Pancreas (tissue), 10 donors: ENCODE measurements at regions not wholly inside any gene's neighbourhood (a gene's known extent, or its start where the extent isn't known, plus 50 kb on each side); places are given as distances from the start of the nearest gene placed in this dataset.

Experiments
- ATAC-seq, 4 donors: fragments of 200-7000 bp; cut with Tn5 transposase; one replicate each; pipeline versions ENCODE4 v1.8.0 to v1.9.1; 2020; ENCODE audit warnings: mild to moderate bottlenecking in 4 of 4, moderate library complexity in 4 of 4
- DNase-seq, 6 donors: peaks; one replicate each; pipeline ENCODE4 v3.0.0-alpha.2; 2020
- FAIRE-seq: peaks from 2 replicates; lab custom pipeline; 2012; peaks lifted over from hg19 to GRCh38; lab: Jason Lieb, UNC
- H3K27ac ChIP-seq, 4 donors: fragments of 200-600 bp; sonication (generic); 1 replicate in 3 of 4; 2 replicates in 1 of 4; pipeline versions ENCODE4 v1.5.0 to v1.8.0; 2020
- H3K27me3 ChIP-seq, 4 donors: fragments of 200-600 bp; one replicate each; pipeline ENCODE4 v1.8.0; 2021
- H3K36me3 ChIP-seq, 3 donors: fragments of 200-600 bp; sonication (generic) in 1 of 3; one replicate each; pipeline versions ENCODE4 v1.5.0 to v1.8.0; 2020 to 2021
- H3K4me1 ChIP-seq, 3 donors: fragments of 200-600 bp; one replicate each; pipeline ENCODE4 v1.8.0; 2021
- H3K4me3 ChIP-seq, 4 donors: fragments of 200-600 bp; sonication (generic) in 2 of 4; one replicate each; pipeline versions ENCODE4 v1.5.0 to v1.8.0; 2020 to 2021
- H3K9me3 ChIP-seq, 4 donors: fragments of 200-600 bp; one replicate each; pipeline ENCODE4 v1.8.0; 2021
- CTCF ChIP-seq, 4 donors: fragments of 200-600 bp; sonication (generic) in 3 of 4; IDR thresholded peaks; one replicate each; pipeline versions ENCODE4 v1.5.0 to v1.8.0; 2021; ENCODE audit warnings: antibody characterized with exemption in 4 of 4
- WGBS, 2 donors: extraction: QIAGEN DNeasy Blood & Tissue Kit; methylation state at CpG; one replicate each; pipeline ENCODE4 v1.1.7; 2013; 5-methylcytosine and 5-hydroxymethylcytosine counted together
- intact Hi-C, 3 donors: fragments of 100-400 bp; cut with DNase I; formaldehyde crosslinking; loops; one replicate each; pipeline versions ENCODE4 v1.11.1 to v1.14.2; 2022
- donor health status: healthy with polysubstance abuse.
- donor health status: DM: no; HTN: no; CAD: no; lungs with moderate emphysema.
- donor health status: DM: no; HTN: no; CAD: no.
- donor health status: control.
- donor health status: control.
- donor health status: Bipolar disorder and iron deficiency.
- donor health status: DM: yes; HTN: yes; CAD: no.
- donor health status: DM: no; HTN: no; CAD: no.
- donor health status: DM: no; HTN: no; CAD: no.
- donor health status: DM: yes; HTN: yes; CAD: no.

- intact Hi-C loops: no loop called here
- no peaks in the 10 kb centered on the region for H3K9me3 ChIP-seq
- no peaks in the 10 kb centered on the region for H3K36me3 ChIP-seq
- no peak for FAIRE-seq
- no peaks in the 10 kb centered on the region for H3K4me1 ChIP-seq
- no peak overlapping the region for H3K4me3 ChIP-seq
- no peak for TF ChIP-seq CTCF (IDR thresholded peaks at IDR 0.05)
- no peaks in the 10 kb centered on the region for H3K27me3 ChIP-seq
- ATAC-seq: no peak
- no peak overlapping the region for H3K27ac ChIP-seq
- DNase-seq: no peak
- 42 to 74% methylated on average over 1 of the region's 1 CpG for WGBS, 2 donors
These were observed 57.1 kb downstream of the HLA-A start for GRCh38 chr6:29999416-29999815.

GRCh38 chr6:30000156-30000791, 57.9 kb downstream of the HLA-A start:
- TF ChIP-seq CTCF (IDR thresholded peaks at IDR 0.05): no peak
- no peak for FAIRE-seq
- Histone ChIP-seq H3K27ac (no peak overlapping the region), H3K9me3 (no peaks in the 10 kb centered on the region), H3K27me3 (no peaks in the 10 kb centered on the region), H3K36me3 (no peaks in the 10 kb centered on the region), H3K4me3 (no peak overlapping the region), H3K4me1 (no peaks in the 10 kb centered on the region)
- intact Hi-C loops: no loop called here
- 84% methylated on average over 9 of the region's 9 CpGs for WGBS, 2 donors
- ATAC-seq: no peak
- DNase-seq: no peak

- Histone ChIP-seq H3K4me1 (peaks cover 0 to 4% (median 0%) of the 10 kb centered on the region in 3 donors), H3K27ac (no peak overlapping the region), H3K9me3 (no peaks in the 10 kb centered on the region), H3K36me3 (no peaks in the 10 kb centered on the region), H3K4me3 (no peak overlapping the region), H3K27me3 (no peaks in the 10 kb centered on the region)
- no peak for FAIRE-seq
- intact Hi-C loops: no loop called here
- no peak for TF ChIP-seq CTCF (IDR thresholded peaks at IDR 0.05)
- WGBS, 2 donors: 54 to 63% methylated on average over 3 of the region's 3 CpGs
- no peak for DNase-seq
- ATAC-seq: no peak
These were observed 58.2 kb upstream of the POLR1H start for GRCh38 chr6:30002871-30003270.

GRCh38 chr6:30005482-30005881, 55.6 kb upstream of the POLR1H start:
- no peak overlapping the region for H3K4me3 ChIP-seq
- no peak for FAIRE-seq

More at GRCh38 chr6:30005482-30005881, 55.6 kb upstream of the POLR1H start:
- intact Hi-C loops: no loop called here
- no peak for TF ChIP-seq CTCF (IDR thresholded peaks at IDR 0.05)
- Histone ChIP-seq H3K27ac (no peak overlapping the region), H3K9me3 (no peaks in the 10 kb centered on the region), H3K36me3 (no peaks in the 10 kb centered on the region), H3K4me1 (peaks cover 0 to 4% (median 0%) of the 10 kb centered on the region in 3 donors), H3K27me3 (no peaks in the 10 kb centered on the region)
- no peak for ATAC-seq
- DNase-seq: no peak
- 93 to 96% methylated on average over 3 of the region's 3 CpGs for WGBS, 2 donors
